A673 (cell line): ENCODE measurements at regions not wholly inside any gene's neighbourhood (a gene's known extent, or its start where the extent isn't known, plus 50 kb on each side); places are given as distances from the start of the nearest gene placed in this dataset.

ENCODE experiments used
- BruUV-seq: library from RNA; stranded (reverse); fragments of 400-500 nt; replicated peaks from 2 replicates; lab custom pipeline; 2021; lab: Mats Ljungman, UMichigan
- CTCF ChIA-PET: fragments of 300-600 bp; sonication (Branson Sonifier 250); formaldehyde crosslinking; loops from one replicate; lab custom pipeline; 2022; ENCODE audit warnings: antibody characterized with exemption; lab: Charles Lee
- POLR2A ChIA-PET: fragments of 300-600 bp; sonication (Branson Sonifier 250); formaldehyde crosslinking; loops from one replicate; lab custom pipeline; 2022; ENCODE audit warnings: antibody characterized with exemption; ENCODE audit not compliant: low non-redundant PET; lab: Charles Lee
- DNase-seq: peaks from one replicate; pipeline ENCODE4 v3.0.0-alpha.2; 2015; ENCODE audit warnings: low spot score
- H3K27ac ChIP-seq: fragments of 200-600 bp; sonication (generic); 2 replicates; pipeline ENCODE4 v1.5.1; 2016; ENCODE audit warnings: mixed run types, low read depth, mild to moderate bottlenecking, mixed read lengths, antibody characterized with exemption, low read length; ENCODE audit not compliant: poor library complexity, severe bottlenecking
- H3K27me3 ChIP-seq: fragments of 200-600 bp; sonication (generic); replicated peaks from 2 replicates; pipeline ENCODE4 v1.6.1; 2017; ENCODE audit warnings: mixed run types, low read depth, mild to moderate bottlenecking, mixed read lengths, antibody characterized with exemption, low read length; ENCODE audit not compliant: insufficient read depth, poor library complexity
- H3K36me3 ChIP-seq: fragments of 200-600 bp; sonication (generic); 2 replicates; pipeline ENCODE4 v1.6.1; 2016; ENCODE audit warnings: mixed run types, mild to moderate bottlenecking, mixed read lengths, antibody characterized with exemption, low read length; ENCODE audit not compliant: insufficient read depth, poor library complexity, severe bottlenecking
- H3K4me1 ChIP-seq: fragments of 200-600 bp; sonication (generic); 2 replicates; pipeline ENCODE4 v1.6.1; 2017; ENCODE audit warnings: mixed run types, mild to moderate bottlenecking, mixed read lengths, antibody characterized with exemption, low read length; ENCODE audit not compliant: insufficient read depth, poor library complexity, severe bottlenecking
- H3K4me3 ChIP-seq: fragments of 200-600 bp; sonication (generic); 2 replicates; pipeline ENCODE4 v1.5.1; 2016; ENCODE audit warnings: low read depth, mixed run types, mild to moderate bottlenecking, mixed read lengths, low read length; ENCODE audit not compliant: poor library complexity, severe bottlenecking
- H3K9me3 ChIP-seq: fragments of 200-600 bp; sonication (generic); 2 replicates; pipeline ENCODE4 v1.6.1; 2016; ENCODE audit warnings: mixed run types, low read depth, mild to moderate bottlenecking, mixed read lengths, antibody characterized with exemption, low read length; ENCODE audit not compliant: poor library complexity, severe bottlenecking
- EZH2 ChIP-seq: fragments of 200-600 bp; sonication (generic); IDR thresholded peaks from 2 replicates; pipeline ENCODE4 v1.6.1; 2017; ENCODE audit warnings: borderline replicate concordance, low read depth, mild to moderate bottlenecking, mixed read lengths, antibody characterized with exemption, low read length; ENCODE audit not compliant: poor library complexity, severe bottlenecking
- intact Hi-C: fragments of 100-400 bp; cut with micrococcal nuclease; formaldehyde crosslinking; loops from one replicate; pipeline ENCODE4 v1.10.0; 2022; ENCODE audit not compliant: unreplicated experiment
- TF ChIP-seq, protein P1 (sequence below): fragments of 300-800, 200-600 bp; sonication (generic); conservative IDR thresholded peaks from 2 replicates; pipeline ENCODE4 v1.5.1; 2017; ENCODE audit warnings: low read depth, mild to moderate bottlenecking, antibody characterized with exemption, low read length, moderate library complexity, mixed read lengths

DNA sequence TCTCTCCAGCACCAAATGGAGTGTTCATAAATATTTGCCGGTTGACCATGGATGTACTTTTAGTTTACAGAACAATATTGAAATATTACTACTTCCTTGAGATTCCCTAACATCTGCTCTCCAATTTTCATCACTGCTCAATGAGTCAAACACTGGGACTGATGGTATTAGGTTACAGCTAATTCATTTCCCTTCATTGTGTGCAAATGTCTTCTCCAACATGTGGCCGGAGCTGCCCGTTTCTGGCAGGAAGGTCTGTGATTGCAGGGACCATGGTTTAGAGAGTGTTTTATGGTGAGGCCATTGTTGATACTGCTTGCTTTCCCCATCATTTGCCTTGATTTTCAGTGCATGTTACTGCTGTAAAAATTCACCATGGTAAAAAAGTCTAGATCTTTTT lies 209.3 kb downstream of the HS3ST3B1 start:
- Histone ChIP-seq H3K9me3 (peaks cover 19% of the 10 kb centered on the region), H3K36me3 (no peaks in the 10 kb centered on the region), H3K27ac (no peak overlapping the region), H3K4me1 (no peaks in the 10 kb centered on the region), H3K27me3 (no peaks in the 10 kb centered on the region), H3K4me3 (no peak overlapping the region)
- BruUV-seq: no TSS peak
- intact Hi-C loops: no loop called here
- DNase-seq: no peak
- CTCF ChIA-PET: no interaction called here
- TF ChIP-seq EZH2: no peak
- TF ChIP-seq, protein P1, sequence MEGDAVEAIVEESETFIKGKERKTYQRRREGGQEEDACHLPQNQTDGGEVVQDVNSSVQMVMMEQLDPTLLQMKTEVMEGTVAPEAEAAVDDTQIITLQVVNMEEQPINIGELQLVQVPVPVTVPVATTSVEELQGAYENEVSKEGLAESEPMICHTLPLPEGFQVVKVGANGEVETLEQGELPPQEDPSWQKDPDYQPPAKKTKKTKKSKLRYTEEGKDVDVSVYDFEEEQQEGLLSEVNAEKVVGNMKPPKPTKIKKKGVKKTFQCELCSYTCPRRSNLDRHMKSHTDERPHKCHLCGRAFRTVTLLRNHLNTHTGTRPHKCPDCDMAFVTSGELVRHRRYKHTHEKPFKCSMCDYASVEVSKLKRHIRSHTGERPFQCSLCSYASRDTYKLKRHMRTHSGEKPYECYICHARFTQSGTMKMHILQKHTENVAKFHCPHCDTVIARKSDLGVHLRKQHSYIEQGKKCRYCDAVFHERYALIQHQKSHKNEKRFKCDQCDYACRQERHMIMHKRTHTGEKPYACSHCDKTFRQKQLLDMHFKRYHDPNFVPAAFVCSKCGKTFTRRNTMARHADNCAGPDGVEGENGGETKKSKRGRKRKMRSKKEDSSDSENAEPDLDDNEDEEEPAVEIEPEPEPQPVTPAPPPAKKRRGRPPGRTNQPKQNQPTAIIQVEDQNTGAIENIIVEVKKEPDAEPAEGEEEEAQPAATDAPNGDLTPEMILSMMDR: no peak
- POLR2A ChIA-PET: no interaction called here

DNA sequence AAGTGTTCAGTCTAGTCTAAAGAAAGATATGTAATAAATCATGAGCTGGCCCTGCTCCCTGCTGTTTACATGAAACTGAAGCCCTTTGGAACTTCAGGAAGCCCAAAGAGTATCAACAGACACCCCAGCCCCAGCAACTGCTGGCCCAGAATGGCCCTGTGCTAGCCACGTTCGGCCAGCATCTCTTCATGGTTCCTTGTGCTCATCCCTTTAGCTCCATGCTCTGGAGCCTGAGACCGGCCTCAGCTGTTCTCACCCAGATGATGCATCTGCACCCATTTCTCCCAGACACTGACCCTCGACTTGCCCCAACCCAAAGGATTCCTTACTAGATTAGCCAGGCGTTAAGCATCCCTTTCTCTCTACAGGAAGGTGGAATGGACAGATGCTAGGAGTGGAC lies 207.3 kb downstream of the HS3ST3B1 start:
- POLR2A ChIA-PET: no interaction called here
- no peak for DNase-seq
- Histone ChIP-seq H3K4me3 (no peak overlapping the region), H3K27me3 (no peaks in the 10 kb centered on the region), H3K4me1 (no peaks in the 10 kb centered on the region), H3K36me3 (no peaks in the 10 kb centered on the region), H3K27ac (no peak overlapping the region), H3K9me3 (peaks cover 8% of the 10 kb centered on the region)
- intact Hi-C loops: no loop called here
- TF ChIP-seq EZH2: no peak
- TF ChIP-seq, protein P1: no peak
- BruUV-seq: no TSS peak
- CTCF ChIA-PET: no interaction called here

DNA sequence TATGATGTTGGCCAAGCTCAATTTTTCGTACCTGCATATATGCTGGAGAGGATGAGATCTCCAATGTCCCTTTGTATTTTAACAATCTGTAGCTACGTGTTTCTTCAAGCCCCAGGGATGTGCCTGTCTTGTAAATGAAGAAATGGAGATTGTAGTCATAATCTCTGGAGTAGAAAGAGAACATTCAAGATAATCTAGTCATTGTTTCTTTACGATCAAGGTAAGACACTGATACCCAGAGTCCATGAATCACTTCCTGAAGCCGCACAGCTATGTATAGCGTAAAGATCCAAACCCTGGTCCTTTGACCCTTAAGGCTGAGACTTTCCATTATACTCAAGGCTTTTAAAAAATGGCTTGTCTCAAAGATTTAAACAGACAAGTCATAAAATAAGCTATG lies 205.5 kb downstream of the HS3ST3B1 start:
- Histone ChIP-seq H3K9me3 (peaks cover 22% of the 10 kb centered on the region), H3K4me3 (no peak overlapping the region), H3K27ac (no peak overlapping the region), H3K27me3 (no peaks in the 10 kb centered on the region), H3K36me3 (no peaks in the 10 kb centered on the region), H3K4me1 (no peaks in the 10 kb centered on the region)
- TF ChIP-seq, protein P1: no peak
- no peak for TF ChIP-seq EZH2
- no TSS peak for BruUV-seq
- CTCF ChIA-PET: no interaction called here
- intact Hi-C loops: no loop called here
- POLR2A ChIA-PET: no interaction called here
- no peak for DNase-seq
